ENCODE measurements at regions not wholly inside any gene's neighbourhood (a gene's known extent, or its start where the extent isn't known, plus 50 kb on each side); places are given as distances from the start of the nearest gene placed in this dataset.

GRCh38 chr10:2119316-2119715 lies 382.0 kb upstream of the ADARB2 start:
- TF ChIP-seq FOXA1 (IDR thresholded peaks at IDR 0.05), result no peak
- TF ChIP-seq CTBP1 (IDR thresholded peaks at IDR 0.05; ENCODE audit: borderline replicate concordance), result no peak
- TF ChIP-seq PKNOX1 (IDR thresholded peaks at IDR 0.05), result no peak
- no peak for TF ChIP-seq ELF4 (IDR thresholded peaks at IDR 0.05)
- no peak for TF ChIP-seq NFRKB (IDR thresholded peaks at IDR 0.05)
- no peak for TF ChIP-seq ZNF384 (IDR thresholded peaks at IDR 0.05)
- TF ChIP-seq BHLHE40 (IDR thresholded peaks at IDR 0.05; ENCODE audit: borderline replicate concordance), result no peak
- no peak for TF ChIP-seq SP1 (IDR thresholded peaks at IDR 0.05)
- TF ChIP-seq SUZ12 (IDR thresholded peaks at IDR 0.05), result no peak
- no peak for TF ChIP-seq ARNT (IDR thresholded peaks at IDR 0.05)
- TF ChIP-seq L3MBTL2 (conservative IDR thresholded peaks at IDR 0.05), result no peak
- no peak for TF ChIP-seq FOXM1 (IDR thresholded peaks at IDR 0.05; ENCODE audit: borderline replicate concordance)
